DMS53 (cell line): ENCODE measurements at regions not wholly inside any gene's neighbourhood (a gene's known extent, or its start where the extent isn't known, plus 50 kb on each side); places are given as distances from the start of the nearest gene placed in this dataset.
"Not testable (repeated sequence)": the region's sequence is repeated elsewhere in the genome, so short reads cannot be mapped to it uniquely, and the experiment has no call there.

Source experiments
- DNase-seq: peaks from one replicate; lab custom pipeline; 2025; lab: John Stamatoyannopoulos, UW

- no peak for DNase-seq
These were observed 107.6 kb downstream of the GOSR1 start for GRCh38 chr17:30584810-30585209.

- DNase-seq: no peak
These were observed 103.7 kb downstream of the GOSR1 start for GRCh38 chr17:30580916-30581315.

DNA sequence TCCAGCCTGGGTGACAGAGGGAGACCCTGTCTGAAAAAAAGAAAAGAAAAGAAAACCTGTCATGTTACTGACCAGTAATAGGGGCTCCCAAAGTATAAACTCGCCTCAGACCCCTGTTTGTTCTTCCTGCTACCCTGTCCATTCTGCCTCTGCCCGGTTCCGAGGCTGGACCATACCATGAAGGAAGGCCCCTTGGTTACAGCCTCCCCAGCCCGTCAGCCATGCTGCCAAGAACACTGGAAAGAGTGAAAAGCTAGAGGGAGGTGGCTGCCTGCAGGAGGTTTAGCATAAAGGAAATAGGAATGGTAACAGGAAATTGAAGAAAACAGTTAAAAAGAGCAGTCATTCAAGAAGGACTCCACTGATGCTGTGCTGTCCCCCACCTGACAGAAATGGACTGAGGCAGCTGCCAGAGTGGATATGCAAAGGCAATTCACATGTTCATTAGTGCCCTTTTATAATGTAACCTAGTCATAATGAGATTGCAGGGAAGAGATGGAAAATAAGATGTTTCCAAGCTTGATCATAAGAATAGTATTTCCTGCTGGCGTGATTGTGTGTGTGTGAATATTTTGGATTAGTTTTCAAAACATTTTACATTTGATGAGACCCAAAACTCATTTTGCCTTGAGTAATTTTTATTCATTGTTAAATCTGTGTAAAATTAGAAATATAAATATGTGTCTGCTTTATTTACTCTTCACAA lies 102.6 kb downstream of the GOSR1 start:
- DNase-seq: no peak

- not testable (repeated sequence) for DNase-seq
These were observed 101.0 kb downstream of the GOSR1 start for GRCh38 chr17:30578015-30578717.
